ENCODE measurements at regions not wholly inside any gene's neighbourhood (a gene's known extent, or its start where the extent isn't known, plus 50 kb on each side); places are given as distances from the start of the nearest gene placed in this dataset.

DNA sequence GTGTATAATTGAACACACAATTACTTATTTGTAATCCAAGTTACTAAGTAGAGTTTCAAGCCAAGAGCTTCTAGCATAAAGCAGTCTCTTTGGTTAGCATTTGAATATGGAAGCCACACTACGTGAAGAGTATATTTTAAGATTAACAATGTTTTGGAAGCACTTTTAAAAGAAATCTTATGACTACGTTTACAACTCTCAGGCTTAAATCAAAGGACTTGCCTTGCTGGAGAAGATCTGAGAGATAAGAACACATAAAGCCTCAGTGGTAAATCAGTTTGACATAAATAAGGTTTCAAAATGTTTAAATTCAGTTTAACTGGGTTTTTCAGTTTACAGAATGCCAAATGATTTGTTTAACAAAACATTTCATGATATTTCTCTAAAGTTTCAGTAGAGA lies 161.9 kb upstream of the PDE3A start:
- Histone ChIP-seq H3K36me3 (ENCODE audit: control insufficient read depth, insufficient read depth, low read length) (no peaks in the 10 kb centered on the region), H3K27me3 (ENCODE audit: control insufficient read depth, insufficient read depth, low read length) (no peaks in the 10 kb centered on the region), H3K27ac (ENCODE audit: low read length) (no peak overlapping the region), H3K4me3 (ENCODE audit: low read depth in 2 of 2, low read length in 2 of 2) (no peak overlapping the region), H3K4me1 (ENCODE audit: control insufficient read depth, insufficient read depth, low read length) (no peaks in the 10 kb centered on the region), H3K9me3 (ENCODE audit: control insufficient read depth, insufficient read depth, low read depth, low read length) (no peaks in the 10 kb centered on the region)
- POLR2A ChIA-PET: no interaction called here
- CTCF ChIA-PET: no interaction called here
- intact Hi-C loops (cut with micrococcal nuclease; ENCODE audit: unreplicated experiment) (no loop called here), in situ Hi-C loops (cut with HindIII; ENCODE audit: low pct_unique_long_range_greater_than_20kb, low sequenced_read_pairs) (no loop called here)
- TF ChIP-seq, protein P1, sequence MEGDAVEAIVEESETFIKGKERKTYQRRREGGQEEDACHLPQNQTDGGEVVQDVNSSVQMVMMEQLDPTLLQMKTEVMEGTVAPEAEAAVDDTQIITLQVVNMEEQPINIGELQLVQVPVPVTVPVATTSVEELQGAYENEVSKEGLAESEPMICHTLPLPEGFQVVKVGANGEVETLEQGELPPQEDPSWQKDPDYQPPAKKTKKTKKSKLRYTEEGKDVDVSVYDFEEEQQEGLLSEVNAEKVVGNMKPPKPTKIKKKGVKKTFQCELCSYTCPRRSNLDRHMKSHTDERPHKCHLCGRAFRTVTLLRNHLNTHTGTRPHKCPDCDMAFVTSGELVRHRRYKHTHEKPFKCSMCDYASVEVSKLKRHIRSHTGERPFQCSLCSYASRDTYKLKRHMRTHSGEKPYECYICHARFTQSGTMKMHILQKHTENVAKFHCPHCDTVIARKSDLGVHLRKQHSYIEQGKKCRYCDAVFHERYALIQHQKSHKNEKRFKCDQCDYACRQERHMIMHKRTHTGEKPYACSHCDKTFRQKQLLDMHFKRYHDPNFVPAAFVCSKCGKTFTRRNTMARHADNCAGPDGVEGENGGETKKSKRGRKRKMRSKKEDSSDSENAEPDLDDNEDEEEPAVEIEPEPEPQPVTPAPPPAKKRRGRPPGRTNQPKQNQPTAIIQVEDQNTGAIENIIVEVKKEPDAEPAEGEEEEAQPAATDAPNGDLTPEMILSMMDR (IDR thresholded peaks at IDR 0.05): no peak
- TF ChIP-seq SIN3A (IDR thresholded peaks at IDR 0.05; ENCODE audit: borderline replicate concordance, insufficient read depth, low read depth, low read length): no peak
- no peak for TF ChIP-seq POLR2AphosphoS5 (IDR thresholded peaks at IDR 0.05; ENCODE audit: low read depth, low read length)
- no peak for TF ChIP-seq TCF7L2 (IDR thresholded peaks at IDR 0.05; ENCODE audit: low read depth, low read length)
- TF ChIP-seq, protein P2, sequence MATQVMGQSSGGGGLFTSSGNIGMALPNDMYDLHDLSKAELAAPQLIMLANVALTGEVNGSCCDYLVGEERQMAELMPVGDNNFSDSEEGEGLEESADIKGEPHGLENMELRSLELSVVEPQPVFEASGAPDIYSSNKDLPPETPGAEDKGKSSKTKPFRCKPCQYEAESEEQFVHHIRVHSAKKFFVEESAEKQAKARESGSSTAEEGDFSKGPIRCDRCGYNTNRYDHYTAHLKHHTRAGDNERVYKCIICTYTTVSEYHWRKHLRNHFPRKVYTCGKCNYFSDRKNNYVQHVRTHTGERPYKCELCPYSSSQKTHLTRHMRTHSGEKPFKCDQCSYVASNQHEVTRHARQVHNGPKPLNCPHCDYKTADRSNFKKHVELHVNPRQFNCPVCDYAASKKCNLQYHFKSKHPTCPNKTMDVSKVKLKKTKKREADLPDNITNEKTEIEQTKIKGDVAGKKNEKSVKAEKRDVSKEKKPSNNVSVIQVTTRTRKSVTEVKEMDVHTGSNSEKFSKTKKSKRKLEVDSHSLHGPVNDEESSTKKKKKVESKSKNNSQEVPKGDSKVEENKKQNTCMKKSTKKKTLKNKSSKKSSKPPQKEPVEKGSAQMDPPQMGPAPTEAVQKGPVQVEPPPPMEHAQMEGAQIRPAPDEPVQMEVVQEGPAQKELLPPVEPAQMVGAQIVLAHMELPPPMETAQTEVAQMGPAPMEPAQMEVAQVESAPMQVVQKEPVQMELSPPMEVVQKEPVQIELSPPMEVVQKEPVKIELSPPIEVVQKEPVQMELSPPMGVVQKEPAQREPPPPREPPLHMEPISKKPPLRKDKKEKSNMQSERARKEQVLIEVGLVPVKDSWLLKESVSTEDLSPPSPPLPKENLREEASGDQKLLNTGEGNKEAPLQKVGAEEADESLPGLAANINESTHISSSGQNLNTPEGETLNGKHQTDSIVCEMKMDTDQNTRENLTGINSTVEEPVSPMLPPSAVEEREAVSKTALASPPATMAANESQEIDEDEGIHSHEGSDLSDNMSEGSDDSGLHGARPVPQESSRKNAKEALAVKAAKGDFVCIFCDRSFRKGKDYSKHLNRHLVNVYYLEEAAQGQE (IDR thresholded peaks at IDR 0.05; ENCODE audit: insufficient read depth in 1 of 2, low read depth in 2 of 2, low read length in 1 of 2): no peak
- no peak for ATAC-seq
- no TSS peak for BruUV-seq (replicated peaks)
- no peak for DNase-seq (ENCODE audit: low read depth, low spot score)

DNA sequence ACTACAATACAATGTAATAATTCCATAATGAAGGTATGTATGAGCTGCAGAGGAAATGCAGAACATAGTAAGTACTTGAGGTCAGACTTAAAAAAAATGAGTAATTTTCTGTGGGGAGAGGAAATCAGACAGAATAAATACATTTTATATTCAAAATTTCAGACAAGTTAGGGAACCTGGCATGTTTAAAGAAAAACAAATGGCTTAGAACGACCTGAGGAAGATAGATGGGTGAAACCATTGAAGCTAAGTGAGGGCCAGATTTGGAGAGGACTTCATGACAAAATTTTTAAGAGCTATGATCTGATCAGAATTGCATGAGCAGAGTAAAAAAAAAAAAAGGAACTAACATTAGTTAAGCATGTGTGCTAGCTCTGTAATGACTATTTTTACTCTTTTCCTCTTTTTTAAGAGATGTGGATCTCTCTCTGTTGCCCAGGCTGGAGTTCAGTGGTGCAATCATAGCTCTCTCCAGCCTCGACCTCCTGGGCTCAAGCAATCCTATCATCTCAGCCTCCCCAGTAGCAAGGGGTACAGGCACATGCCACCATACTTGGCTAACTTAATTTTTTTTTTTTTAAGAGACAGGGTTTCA lies 157.6 kb upstream of the PDE3A start:
- ATAC-seq (no peak), DNase-seq (ENCODE audit: low read depth, low spot score) (no peak)
- Histone ChIP-seq H3K9me3 (ENCODE audit: control insufficient read depth, insufficient read depth, low read depth, low read length) (no peaks in the 10 kb centered on the region), H3K4me3 (ENCODE audit: low read depth in 2 of 2, low read length in 2 of 2) (no peak overlapping the region), H3K4me1 (ENCODE audit: control insufficient read depth, insufficient read depth, low read length) (no peaks in the 10 kb centered on the region), H3K36me3 (ENCODE audit: control insufficient read depth, insufficient read depth, low read length) (no peaks in the 10 kb centered on the region), H3K27me3 (ENCODE audit: control insufficient read depth, insufficient read depth, low read length) (no peaks in the 10 kb centered on the region), H3K27ac (ENCODE audit: low read length) (no peak overlapping the region)
- intact Hi-C loops (cut with micrococcal nuclease; ENCODE audit: unreplicated experiment) (no loop called here), in situ Hi-C loops (cut with HindIII; ENCODE audit: low pct_unique_long_range_greater_than_20kb, low sequenced_read_pairs) (no loop called here)
- POLR2A ChIA-PET: no interaction called here
- BruUV-seq (replicated peaks): no TSS peak
- CTCF ChIA-PET: no interaction called here
- TF ChIP-seq, protein P1 (IDR thresholded peaks at IDR 0.05): no peak
- TF ChIP-seq TCF7L2 (IDR thresholded peaks at IDR 0.05; ENCODE audit: low read depth, low read length) (no peak), POLR2AphosphoS5 (IDR thresholded peaks at IDR 0.05; ENCODE audit: low read depth, low read length) (no peak), SIN3A (IDR thresholded peaks at IDR 0.05; ENCODE audit: borderline replicate concordance, insufficient read depth, low read depth, low read length) (no peak)
- TF ChIP-seq, protein P2 (IDR thresholded peaks at IDR 0.05; ENCODE audit: insufficient read depth in 1 of 2, low read depth in 2 of 2, low read length in 1 of 2): no peak
